Urinary bladder (tissue), 3 donors: ENCODE measurements at regions not wholly inside any gene's neighbourhood (a gene's known extent, or its start where the extent isn't known, plus 50 kb on each side); places are given as distances from the start of the nearest gene placed in this dataset.
"Not testable (repeated sequence)": the region's sequence is repeated elsewhere in the genome, so short reads cannot be mapped to it uniquely, and the experiment has no call there.

Experiments
- DNase-seq: peaks from one replicate; pipeline ENCODE4 v3.0.0-alpha.2; 2015; ENCODE audit errors: extremely low spot score
- H3K27ac ChIP-seq: one replicate; pipeline ENCODE4 v1.5.1; 2013; ENCODE audit warnings: low read depth, mild to moderate bottlenecking, moderate library complexity
- H3K36me3 ChIP-seq: one replicate; pipeline ENCODE4 v1.6.1; 2013; ENCODE audit warnings: mild to moderate bottlenecking, moderate library complexity; ENCODE audit not compliant: insufficient read depth
- H3K4me1 ChIP-seq: one replicate; pipeline ENCODE4 v1.6.1; 2013; ENCODE audit warnings: mild to moderate bottlenecking, moderate library complexity; ENCODE audit not compliant: insufficient read depth
- H3K4me3 ChIP-seq: one replicate; pipeline ENCODE4 v1.5.1; 2013; ENCODE audit warnings: low read depth, low read length
- WGBS: extraction: QIAGEN DNeasy Blood & Tissue Kit; methylation state at CpG from one replicate; pipeline ENCODE4 v1.1.7; 2013; 5-methylcytosine and 5-hydroxymethylcytosine counted together
- donor health status: healthy with polysubstance abuse.
- donor health status: healthy.

GRCh38 chr2:175777337-175777736, 224.7 kb downstream of the LNPK start:
- not testable (repeated sequence) for H3K4me3 ChIP-seq, H3K4me1 ChIP-seq, H3K36me3 ChIP-seq, H3K27ac ChIP-seq, DNase-seq
- 82% methylated on average over 2 of the region's 2 CpGs for WGBS

DNA sequence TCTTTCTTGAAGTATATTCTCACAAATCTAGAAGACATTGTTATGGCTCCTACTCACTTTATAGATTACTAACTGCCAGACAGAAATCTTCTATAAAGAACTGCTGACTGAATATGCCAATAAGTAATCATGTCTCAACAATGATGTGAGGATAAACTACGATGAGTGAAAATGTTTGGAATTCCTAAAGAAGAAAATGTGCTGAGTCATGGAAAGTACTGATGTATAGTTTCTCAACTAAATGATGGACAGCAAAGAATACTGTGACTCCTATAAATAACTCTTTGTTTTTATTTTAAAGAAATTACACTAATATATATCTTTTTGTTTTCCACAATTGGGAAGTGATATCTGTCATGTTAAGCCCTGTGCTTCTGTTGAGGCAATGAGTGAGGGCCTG, 232.9 kb downstream of the LNPK start:
- WGBS: 43% methylated on average over 1 of the region's 1 CpG

DNA sequence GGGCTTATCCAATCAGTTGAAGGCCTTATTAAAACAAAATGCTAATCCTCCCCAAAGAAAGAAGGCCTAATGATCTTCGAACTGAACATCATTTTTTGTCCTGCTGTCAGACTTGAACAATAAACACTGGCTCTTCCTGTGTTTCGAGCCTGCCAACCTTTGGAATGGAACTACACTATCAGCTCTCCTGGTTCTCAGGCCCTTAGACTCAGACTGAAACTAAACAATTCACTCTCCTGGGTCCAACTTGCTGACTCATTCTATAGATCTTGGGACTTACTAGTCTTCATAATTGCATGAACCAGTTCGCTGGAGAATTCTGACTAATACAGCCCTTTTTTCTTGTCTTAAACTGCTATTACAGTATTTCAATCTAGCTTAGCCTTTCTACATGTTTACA, 235.2 kb downstream of the LNPK start:
- DNase-seq: no peak
- Histone ChIP-seq H3K4me1 (no peaks in the 10 kb centered on the region), H3K4me3 (no peak overlapping the region), H3K27ac (no peak overlapping the region), H3K36me3 (no peaks in the 10 kb centered on the region)
- 44% methylated on average over 3 of the region's 3 CpGs for WGBS

More for the DNA sequence above, 232.9 kb downstream of the LNPK start:
- no peak for DNase-seq
- Histone ChIP-seq H3K4me3 (no peak overlapping the region), H3K27ac (no peak overlapping the region), H3K36me3 (no peaks in the 10 kb centered on the region), H3K4me1 (no peaks in the 10 kb centered on the region)

- 44% methylated on average over 4 of the region's 4 CpGs for WGBS
These were observed 246.2 kb downstream of the LNPK start for GRCh38 chr2:175755656-175756386.

DNA sequence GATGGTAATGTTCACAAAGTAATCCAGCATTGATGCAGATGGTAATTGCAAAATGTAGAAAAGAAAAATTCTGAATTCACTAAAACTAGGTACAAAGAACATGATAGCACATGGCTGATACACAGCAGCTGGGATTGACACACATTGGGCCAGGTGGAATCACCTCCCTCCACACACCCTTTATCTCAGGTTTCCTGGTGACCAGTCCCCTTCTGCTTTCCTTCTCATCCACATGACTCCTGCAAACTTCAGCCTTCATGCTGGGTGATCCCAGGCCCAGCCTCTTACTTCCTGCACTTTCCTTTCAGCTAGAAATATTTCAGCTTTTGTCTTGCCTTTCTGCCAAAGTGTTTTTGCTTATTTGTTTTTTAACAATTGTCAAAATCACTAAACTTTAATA, 246.9 kb downstream of the LNPK start:
- Histone ChIP-seq H3K4me1 (no peaks in the 10 kb centered on the region), H3K27ac (no peak overlapping the region), H3K4me3 (no peak overlapping the region), H3K36me3 (no peaks in the 10 kb centered on the region)
- no peak for DNase-seq

More at GRCh38 chr2:175755656-175756386, 246.2 kb downstream of the LNPK start:
- H3K27ac ChIP-seq: no peak overlapping the region
- H3K4me1 ChIP-seq: no peaks in the 10 kb centered on the region
- no peaks in the 10 kb centered on the region for H3K36me3 ChIP-seq
- DNase-seq: no peak
- no peak overlapping the region for H3K4me3 ChIP-seq

DNA sequence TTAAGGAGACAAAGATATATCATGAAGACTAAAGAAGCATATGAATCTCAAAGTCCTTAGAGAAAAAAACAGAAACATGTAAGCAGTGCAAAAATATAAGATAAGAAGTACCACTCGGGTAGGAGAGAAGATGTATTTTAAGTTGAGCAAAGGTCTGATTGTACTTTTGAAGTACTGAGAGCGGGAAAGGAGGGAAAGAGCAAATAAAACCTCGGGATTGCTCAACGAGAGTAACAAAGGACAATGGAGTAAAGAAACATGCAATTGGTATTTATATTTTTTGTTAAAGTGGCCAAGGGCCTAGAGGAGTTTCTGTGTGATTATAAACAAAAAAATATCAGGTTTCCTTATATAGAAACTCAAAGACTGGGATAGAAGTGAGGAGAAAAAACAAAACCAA, 251.9 kb downstream of the LNPK start:
- DNase-seq: no peak
- 70% methylated on average over 4 of the region's 4 CpGs for WGBS
- no peak overlapping the region for H3K4me3 ChIP-seq
- no peak overlapping the region for H3K27ac ChIP-seq
- no peaks in the 10 kb centered on the region for H3K4me1 ChIP-seq
- H3K36me3 ChIP-seq: no peaks in the 10 kb centered on the region

DNA sequence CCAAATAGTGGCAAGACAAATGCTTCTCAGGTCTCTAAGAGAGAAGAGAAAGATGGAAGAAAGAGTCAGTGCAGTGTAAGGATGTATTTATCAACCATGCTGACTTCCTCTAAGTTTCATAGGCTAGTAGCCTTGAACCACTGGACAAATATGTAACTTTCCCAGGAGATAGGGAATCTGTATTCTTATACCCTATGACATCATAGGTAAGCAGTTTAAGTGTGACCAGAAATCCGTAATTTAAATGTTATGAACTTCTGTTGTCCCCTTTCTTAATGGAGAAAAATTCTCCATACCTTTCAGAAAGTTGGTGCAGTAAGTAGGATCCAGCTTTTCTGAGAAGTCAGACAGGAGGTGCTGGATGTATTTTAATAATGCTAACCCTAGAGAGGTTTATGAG, 256.2 kb downstream of the LNPK start:
- 61% methylated on average over 1 of the region's 1 CpG for WGBS
- H3K36me3 ChIP-seq: no peaks in the 10 kb centered on the region
- H3K4me3 ChIP-seq: no peak overlapping the region
- no peaks in the 10 kb centered on the region for H3K4me1 ChIP-seq
- DNase-seq: no peak
- no peak overlapping the region for H3K27ac ChIP-seq

GRCh38 chr2:175744000-175744399, 258.1 kb downstream of the LNPK start:
- 59% methylated on average over 8 of the region's 8 CpGs for WGBS
- Histone ChIP-seq H3K27ac (no peak overlapping the region), H3K36me3 (no peaks in the 10 kb centered on the region), H3K4me3 (no peak overlapping the region), H3K4me1 (no peaks in the 10 kb centered on the region)
- DNase-seq: no peak

GRCh38 chr2:175743011-175743410, 259.1 kb downstream of the LNPK start:
- Histone ChIP-seq H3K4me1 (no peaks in the 10 kb centered on the region), H3K4me3 (no peak overlapping the region), H3K36me3 (no peaks in the 10 kb centered on the region), H3K27ac (no peak overlapping the region)
- 26% methylated on average over 1 of the region's 1 CpG for WGBS
- DNase-seq: no peak

DNA sequence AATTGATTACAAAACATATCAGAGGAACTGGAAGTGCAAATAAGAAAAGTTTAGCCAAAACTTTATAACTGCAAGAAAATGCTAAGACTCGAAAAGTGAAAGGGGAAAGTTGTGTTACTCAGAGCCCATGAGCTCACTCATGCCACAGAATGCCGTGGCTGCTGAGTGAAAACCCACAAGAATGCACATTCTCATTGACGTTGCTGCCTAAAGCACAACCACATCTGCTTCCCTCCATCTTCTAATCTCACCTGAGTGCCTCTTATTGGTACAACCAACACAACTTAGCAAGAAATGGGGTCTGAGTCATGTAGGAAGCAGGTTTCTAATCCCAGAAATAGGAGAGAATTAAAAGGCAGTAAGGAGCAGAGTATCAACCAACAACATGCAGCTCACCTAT, 259.7 kb downstream of the LNPK start:
- Histone ChIP-seq H3K36me3 (no peaks in the 10 kb centered on the region), H3K4me3 (no peak overlapping the region), H3K4me1 (no peaks in the 10 kb centered on the region), H3K27ac (no peak overlapping the region)
- WGBS: 89% methylated on average over 3 of the region's 3 CpGs
- no peak for DNase-seq

GRCh38 chr2:175741164-175741563, 260.9 kb downstream of the LNPK start:
- Histone ChIP-seq H3K4me3 (no peak overlapping the region), H3K27ac (no peak overlapping the region), H3K36me3 (no peaks in the 10 kb centered on the region), H3K4me1 (no peaks in the 10 kb centered on the region)
- no peak for DNase-seq

DNA sequence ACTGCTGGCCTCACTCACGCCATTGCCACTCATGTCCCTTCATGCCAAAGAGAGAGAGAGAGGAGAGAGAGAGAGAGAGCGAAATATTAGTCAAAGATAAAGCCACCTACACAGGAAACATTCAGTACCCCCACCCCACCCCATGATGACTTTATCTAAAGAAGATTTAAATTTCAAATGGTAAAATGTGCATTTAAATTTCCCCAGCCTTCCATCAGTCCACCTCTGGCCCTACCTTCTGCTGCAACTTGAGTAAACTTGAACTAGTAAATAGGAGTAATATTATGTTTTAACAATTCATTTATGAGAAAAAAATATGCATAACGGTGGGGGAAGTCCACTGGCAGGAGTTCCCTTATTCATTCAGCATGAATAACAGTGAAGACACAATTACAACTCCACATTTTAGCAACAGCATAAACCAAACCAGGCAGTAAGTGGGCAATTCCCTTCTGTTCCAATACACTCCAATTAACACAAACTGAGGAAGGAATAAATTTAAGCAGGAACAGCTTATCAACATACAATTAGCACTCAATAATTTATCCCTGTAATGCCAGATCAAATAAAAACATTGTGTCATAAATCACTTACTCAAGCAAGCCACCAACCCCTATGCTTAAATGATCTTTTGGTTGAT, 264.2 kb downstream of the LNPK start:
- Histone ChIP-seq H3K4me1 (no peaks in the 10 kb centered on the region), H3K4me3 (no peak overlapping the region)
- WGBS: 65% methylated on average over 3 of the region's 3 CpGs

GRCh38 chr2:175734686-175735085, 267.4 kb downstream of the LNPK start:
- Histone ChIP-seq H3K27ac (no peak overlapping the region), H3K36me3 (no peaks in the 10 kb centered on the region), H3K4me1 (no peaks in the 10 kb centered on the region), H3K4me3 (no peak overlapping the region)
- no peak for DNase-seq
- 67% methylated on average over 5 of the region's 5 CpGs for WGBS

More for the DNA sequence above, 264.2 kb downstream of the LNPK start:
- Histone ChIP-seq H3K36me3 (no peaks in the 10 kb centered on the region), H3K27ac (no peak overlapping the region)
- no peak for DNase-seq

DNA sequence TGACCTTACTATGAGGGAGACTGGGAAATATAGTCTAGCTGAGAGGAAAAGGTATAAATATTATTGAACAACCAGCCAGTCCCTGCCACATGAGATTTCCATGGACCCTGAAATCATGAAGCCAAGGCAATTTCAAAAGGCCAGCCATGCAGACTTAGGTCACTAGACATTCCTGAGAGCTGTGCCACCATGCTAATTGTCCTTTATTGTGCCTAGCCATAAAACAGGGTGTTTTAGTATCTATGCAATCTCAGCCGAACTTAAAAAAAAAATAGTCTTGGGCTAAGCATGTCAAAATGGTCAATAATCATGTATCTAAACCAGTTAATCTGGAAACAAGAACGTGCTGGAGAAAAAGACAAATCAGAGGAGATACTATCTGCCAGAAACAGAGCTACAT, 269.5 kb downstream of the LNPK start:
- H3K4me3 ChIP-seq: no peak overlapping the region
- WGBS: 55% methylated on average over 2 of the region's 2 CpGs
- no peak for DNase-seq
- no peaks in the 10 kb centered on the region for H3K4me1 ChIP-seq
- no peak overlapping the region for H3K27ac ChIP-seq
- no peaks in the 10 kb centered on the region for H3K36me3 ChIP-seq
